ENCODE measurements at regions not wholly inside any gene's neighbourhood (a gene's known extent, or its start where the extent isn't known, plus 50 kb on each side); places are given as distances from the start of the nearest gene placed in this dataset.

- no peak for TF ChIP-seq POLR2A (IDR thresholded peaks at IDR 0.05)
- TF ChIP-seq CTCF (IDR thresholded peaks at IDR 0.05 in 4 of 5, conservative IDR thresholded peaks at IDR 0.05 in 1 of 5) = no peak
These were observed 202.3 kb downstream of the AHR start for GRCh38 chr7:17500736-17501135.
